ENCODE measurements at regions not wholly inside any gene's neighbourhood (a gene's known extent, or its start where the extent isn't known, plus 50 kb on each side); places are given as distances from the start of the nearest gene placed in this dataset.

DNA sequence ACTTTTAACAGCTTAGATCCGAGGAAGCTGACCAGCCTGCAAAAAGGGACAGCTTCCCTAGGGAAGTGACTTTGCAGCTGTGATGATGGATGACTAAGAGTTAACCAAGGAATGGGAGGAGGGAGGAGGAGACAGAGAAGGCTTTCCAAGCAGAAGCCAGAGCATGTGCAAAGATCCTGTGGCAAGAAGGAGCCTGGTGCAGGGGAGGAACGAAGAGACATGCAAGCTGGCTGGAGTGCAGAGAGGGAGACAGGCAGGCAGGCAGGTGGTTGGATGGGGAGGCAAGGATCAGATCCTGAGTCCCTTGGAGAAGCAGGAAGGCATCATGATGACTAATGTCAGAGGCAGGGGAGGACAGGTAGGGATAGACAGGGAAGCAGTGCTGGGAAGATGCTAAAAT is 148.8 kb downstream of the PFKFB3 start:
- no peak overlapping the region for H3K4me3 ChIP-seq (ENCODE audit: low read length in 3 of 3)
- peaks cover 15 to 17% (median 17%) of the 10 kb centered on the region in 3 donors for H3K4me1 ChIP-seq (ENCODE audit: control insufficient read depth in 3 of 3, insufficient read depth in 3 of 3, low read length in 3 of 3)
- no peaks in the 10 kb centered on the region for H3K36me3 ChIP-seq (ENCODE audit: control insufficient read depth in 3 of 3, insufficient read depth in 3 of 3, low read length in 3 of 3)
- H3K9me3 ChIP-seq (ENCODE audit: control insufficient read depth in 3 of 3, low read length in 3 of 3), result peaks cover 0 to 4% (median 0%) of the 10 kb centered on the region in 3 donors
- H3K27me3 ChIP-seq (ENCODE audit: control insufficient read depth in 3 of 3, insufficient read depth in 3 of 3, low read length in 3 of 3), result no peaks in the 10 kb centered on the region
- no peak overlapping the region for H3K9ac ChIP-seq (ENCODE audit: low read depth in 1 of 3, low read length in 3 of 3)
- no peak overlapping the region for H3K27ac ChIP-seq (ENCODE audit: low read depth, low read length)

DNA sequence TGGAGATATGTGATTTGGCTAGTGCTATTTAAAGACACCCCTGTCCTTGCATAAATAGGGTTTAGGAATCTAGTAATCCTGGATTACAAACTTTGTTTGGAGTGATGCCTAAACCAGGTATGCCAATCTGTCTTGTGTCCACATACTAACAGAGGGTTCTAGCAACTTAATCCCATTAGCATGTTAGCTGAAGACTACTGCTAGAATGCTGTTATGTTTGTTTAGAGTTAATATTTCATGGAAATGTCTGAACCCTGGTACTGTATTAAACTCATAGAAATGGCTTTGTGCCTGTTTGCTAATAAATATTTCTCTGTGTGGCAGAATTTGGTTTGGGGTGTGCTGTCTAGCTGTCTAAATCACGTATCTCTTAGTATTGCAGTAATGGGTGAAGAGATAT is 150.8 kb downstream of the PFKFB3 start:
- no peaks in the 10 kb centered on the region for H3K36me3 ChIP-seq (ENCODE audit: control insufficient read depth in 3 of 3, insufficient read depth in 3 of 3, low read length in 3 of 3)
- peaks cover 2 to 7% (median 3%) of the 10 kb centered on the region in 3 donors for H3K4me1 ChIP-seq (ENCODE audit: control insufficient read depth in 3 of 3, insufficient read depth in 3 of 3, low read length in 3 of 3)
- H3K27me3 ChIP-seq (ENCODE audit: control insufficient read depth in 3 of 3, insufficient read depth in 3 of 3, low read length in 3 of 3), result no peaks in the 10 kb centered on the region
- no peak overlapping the region for H3K9ac ChIP-seq (ENCODE audit: low read depth in 1 of 3, low read length in 3 of 3)
- no peak overlapping the region for H3K27ac ChIP-seq (ENCODE audit: low read depth, low read length)
- H3K4me3 ChIP-seq (ENCODE audit: low read length in 3 of 3), result no peak overlapping the region
- H3K9me3 ChIP-seq (ENCODE audit: control insufficient read depth in 3 of 3, low read length in 3 of 3), result peaks cover 0 to 4% (median 0%) of the 10 kb centered on the region in 3 donors

DNA sequence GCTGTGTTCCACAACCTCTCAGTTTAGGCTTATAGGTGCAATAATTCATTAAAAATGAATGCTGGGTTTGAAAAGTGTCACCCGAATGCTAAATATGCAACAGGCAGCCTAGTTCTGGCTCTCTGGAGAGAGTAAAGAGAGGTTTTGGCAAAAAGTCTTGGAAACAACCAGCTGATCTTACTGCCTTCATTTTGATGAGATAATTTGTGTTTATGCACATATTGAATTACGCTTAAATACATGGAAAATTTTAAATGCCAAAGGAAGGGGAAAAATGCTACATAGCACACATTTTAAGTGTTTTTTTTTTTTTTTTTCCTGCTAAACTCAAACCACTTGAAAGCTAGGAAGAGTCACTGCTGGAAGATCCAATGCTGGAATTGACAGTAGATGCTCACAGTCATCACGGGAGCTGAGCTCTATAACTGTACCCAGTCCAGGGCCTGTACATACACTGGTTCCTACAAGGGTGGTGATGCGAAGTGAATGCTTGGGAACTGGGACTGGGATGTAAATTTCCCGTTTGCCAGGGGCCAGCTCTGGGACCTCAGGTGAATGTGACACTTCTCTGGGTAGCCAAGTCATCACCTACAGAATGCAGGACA is 151.5 kb downstream of the PFKFB3 start:
- Histone ChIP-seq H3K4me3 (ENCODE audit: low read length in 3 of 3) (no peak overlapping the region), H3K4me1 (ENCODE audit: control insufficient read depth in 3 of 3, insufficient read depth in 3 of 3, low read length in 3 of 3) (peaks cover 0 to 6% (median 3%) of the 10 kb centered on the region in 3 donors), H3K27ac (ENCODE audit: low read depth, low read length) (no peak overlapping the region), H3K27me3 (ENCODE audit: control insufficient read depth in 3 of 3, insufficient read depth in 3 of 3, low read length in 3 of 3) (no peaks in the 10 kb centered on the region), H3K9ac (ENCODE audit: low read depth in 1 of 3, low read length in 3 of 3) (no peak overlapping the region), H3K9me3 (ENCODE audit: control insufficient read depth in 3 of 3, low read length in 3 of 3) (peaks cover 0 to 4% (median 0%) of the 10 kb centered on the region in 3 donors), H3K36me3 (ENCODE audit: control insufficient read depth in 3 of 3, insufficient read depth in 3 of 3, low read length in 3 of 3) (no peaks in the 10 kb centered on the region)

DNA sequence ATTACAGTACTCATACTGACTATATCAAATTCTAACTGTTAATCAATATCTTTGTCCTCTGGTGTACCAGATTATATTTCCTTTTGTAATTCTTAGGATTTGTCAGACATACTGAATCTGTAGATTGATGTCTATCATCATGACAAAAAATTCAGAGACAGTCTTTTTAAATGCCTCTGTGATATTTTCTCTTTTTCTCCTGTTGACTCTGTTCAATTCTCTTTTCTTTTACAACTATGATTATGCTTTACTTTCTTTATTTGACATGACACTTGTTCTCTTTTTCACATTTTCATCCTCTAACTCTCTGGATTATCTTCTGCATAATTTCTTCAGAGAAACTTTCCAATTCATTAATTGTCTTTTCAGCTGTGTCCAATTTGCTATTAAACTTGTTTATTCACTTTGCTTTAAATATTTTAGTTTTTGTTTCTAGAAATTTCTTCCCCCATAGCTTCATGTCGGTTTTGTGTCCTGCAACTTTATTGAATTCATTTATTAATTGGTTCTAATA is 153.6 kb downstream of the PFKFB3 start:
- H3K4me3 ChIP-seq (ENCODE audit: low read length in 3 of 3), result no peak overlapping the region
- H3K27me3 ChIP-seq (ENCODE audit: control insufficient read depth in 3 of 3, insufficient read depth in 3 of 3, low read length in 3 of 3), result no peaks in the 10 kb centered on the region
- no peaks in the 10 kb centered on the region for H3K36me3 ChIP-seq (ENCODE audit: control insufficient read depth in 3 of 3, insufficient read depth in 3 of 3, low read length in 3 of 3)
- peaks cover 0 to 7% (median 0%) of the 10 kb centered on the region in 3 donors for H3K9me3 ChIP-seq (ENCODE audit: control insufficient read depth in 3 of 3, low read length in 3 of 3)
- no peaks in the 10 kb centered on the region for H3K4me1 ChIP-seq (ENCODE audit: control insufficient read depth in 3 of 3, insufficient read depth in 3 of 3, low read length in 3 of 3)
- H3K27ac ChIP-seq (ENCODE audit: low read depth, low read length), result no peak overlapping the region
- no peak overlapping the region for H3K9ac ChIP-seq (ENCODE audit: low read depth in 1 of 3, low read length in 3 of 3)

DNA sequence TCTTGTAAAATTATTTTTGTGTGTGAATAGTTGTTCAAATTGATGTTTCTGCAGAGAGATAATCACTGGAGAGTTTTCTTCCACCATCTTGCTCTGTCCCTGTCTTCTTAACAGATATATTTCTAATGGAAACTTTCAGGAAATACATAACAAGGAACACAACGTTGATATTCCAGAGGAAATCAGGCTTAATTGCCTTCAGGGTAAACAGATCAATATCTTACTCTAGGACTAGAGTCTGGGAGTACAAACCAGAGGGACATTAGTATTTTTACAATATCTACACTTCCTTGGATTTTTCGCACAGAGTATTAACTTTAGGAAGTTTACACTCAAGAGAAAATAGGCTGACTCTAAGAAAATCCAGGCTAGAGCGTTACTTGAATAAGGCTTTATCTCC is 159.1 kb downstream of the PFKFB3 start:
- no peaks in the 10 kb centered on the region for H3K36me3 ChIP-seq (ENCODE audit: control insufficient read depth in 3 of 3, insufficient read depth in 3 of 3, low read length in 3 of 3)
- H3K9ac ChIP-seq (ENCODE audit: low read depth in 1 of 3, low read length in 3 of 3), result no peak overlapping the region
- no peaks in the 10 kb centered on the region for H3K4me1 ChIP-seq (ENCODE audit: control insufficient read depth in 3 of 3, insufficient read depth in 3 of 3, low read length in 3 of 3)
- no peak overlapping the region for H3K4me3 ChIP-seq (ENCODE audit: low read length in 3 of 3)
- H3K9me3 ChIP-seq (ENCODE audit: control insufficient read depth in 3 of 3, low read length in 3 of 3), result peaks cover 0 to 3% (median 0%) of the 10 kb centered on the region in 3 donors
- no peaks in the 10 kb centered on the region for H3K27me3 ChIP-seq (ENCODE audit: control insufficient read depth in 3 of 3, insufficient read depth in 3 of 3, low read length in 3 of 3)
- H3K27ac ChIP-seq (ENCODE audit: low read depth, low read length), result no peak overlapping the region

DNA sequence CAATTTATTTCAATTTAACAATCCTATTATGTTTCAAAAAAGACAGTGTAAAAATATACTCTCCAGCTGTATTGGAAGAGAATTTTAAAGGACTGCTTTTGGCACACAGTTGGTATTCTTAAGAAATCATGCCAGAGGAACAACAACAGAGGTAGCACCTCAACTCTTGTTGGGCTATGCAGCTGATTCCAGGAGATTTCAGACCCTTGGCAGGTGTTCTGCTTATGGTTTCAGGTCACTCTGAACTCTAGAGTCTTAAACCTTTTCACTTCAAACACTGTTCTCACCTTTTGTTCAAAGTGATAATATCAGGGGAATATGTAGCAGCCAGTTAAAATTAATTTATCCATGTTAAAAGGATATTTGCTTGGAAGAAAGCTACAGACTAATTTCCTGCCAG is 160.1 kb downstream of the PFKFB3 start:
- H3K36me3 ChIP-seq (ENCODE audit: control insufficient read depth in 3 of 3, insufficient read depth in 3 of 3, low read length in 3 of 3), result no peaks in the 10 kb centered on the region
- H3K4me3 ChIP-seq (ENCODE audit: low read length in 3 of 3), result no peak overlapping the region
- no peaks in the 10 kb centered on the region for H3K4me1 ChIP-seq (ENCODE audit: control insufficient read depth in 3 of 3, insufficient read depth in 3 of 3, low read length in 3 of 3)
- H3K27ac ChIP-seq (ENCODE audit: low read depth, low read length), result no peak overlapping the region
- H3K9ac ChIP-seq (ENCODE audit: low read depth in 1 of 3, low read length in 3 of 3), result no peak overlapping the region
- H3K27me3 ChIP-seq (ENCODE audit: control insufficient read depth in 3 of 3, insufficient read depth in 3 of 3, low read length in 3 of 3), result no peaks in the 10 kb centered on the region
- H3K9me3 ChIP-seq (ENCODE audit: control insufficient read depth in 3 of 3, low read length in 3 of 3), result peaks cover 0 to 3% (median 0%) of the 10 kb centered on the region in 3 donors

DNA sequence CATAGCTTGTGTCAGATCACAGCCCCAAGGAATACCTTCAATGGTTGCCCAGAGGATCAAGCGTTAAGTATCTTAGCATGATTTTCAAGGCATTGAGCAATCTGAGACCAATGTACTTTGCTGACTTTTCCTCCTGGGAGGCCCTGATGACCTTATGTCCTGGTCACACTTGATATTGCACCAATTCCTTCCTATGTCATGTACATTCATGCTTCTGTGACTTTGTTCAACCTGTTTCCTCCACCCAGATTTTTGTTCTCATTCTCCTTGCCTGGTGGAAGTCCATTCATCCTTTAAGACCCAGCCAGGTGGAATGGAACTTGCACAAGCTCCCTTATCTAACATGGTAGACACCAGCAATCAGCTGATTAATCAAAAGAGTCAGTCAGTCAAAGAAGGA is 160.8 kb downstream of the PFKFB3 start:
- H3K27me3 ChIP-seq (ENCODE audit: control insufficient read depth in 3 of 3, insufficient read depth in 3 of 3, low read length in 3 of 3), result no peaks in the 10 kb centered on the region
- H3K4me3 ChIP-seq (ENCODE audit: low read length in 3 of 3), result no peak overlapping the region
- H3K9ac ChIP-seq (ENCODE audit: low read depth in 1 of 3, low read length in 3 of 3), result no peak overlapping the region
- H3K36me3 ChIP-seq (ENCODE audit: control insufficient read depth in 3 of 3, insufficient read depth in 3 of 3, low read length in 3 of 3), result no peaks in the 10 kb centered on the region
- no peaks in the 10 kb centered on the region for H3K4me1 ChIP-seq (ENCODE audit: control insufficient read depth in 3 of 3, insufficient read depth in 3 of 3, low read length in 3 of 3)
- peaks cover 0 to 3% (median 0%) of the 10 kb centered on the region in 3 donors for H3K9me3 ChIP-seq (ENCODE audit: control insufficient read depth in 3 of 3, low read length in 3 of 3)
- no peak overlapping the region for H3K27ac ChIP-seq (ENCODE audit: low read depth, low read length)

DNA sequence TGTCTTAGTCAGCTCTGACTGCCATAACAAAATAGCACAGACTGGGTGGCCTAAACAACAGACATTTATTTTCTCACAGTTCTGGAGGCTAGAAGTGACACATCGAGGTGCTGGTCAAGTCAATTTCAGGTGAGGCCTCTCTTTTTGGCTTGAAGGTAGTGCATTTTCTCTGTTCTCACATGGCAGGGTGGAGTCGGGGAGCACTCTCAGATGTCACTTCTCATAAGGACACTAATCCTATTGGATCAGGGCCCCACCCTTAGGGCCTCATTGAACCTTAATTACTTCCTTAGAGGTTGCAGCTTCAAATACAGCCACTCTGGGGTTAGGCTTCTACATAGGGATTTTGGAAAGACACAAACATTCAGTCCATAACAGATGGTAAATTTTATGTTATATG is 161.6 kb downstream of the PFKFB3 start:
- Histone ChIP-seq H3K4me1 (ENCODE audit: control insufficient read depth in 3 of 3, insufficient read depth in 3 of 3, low read length in 3 of 3) (no peaks in the 10 kb centered on the region), H3K9me3 (ENCODE audit: control insufficient read depth in 3 of 3, low read length in 3 of 3) (peaks cover 0 to 3% (median 0%) of the 10 kb centered on the region in 3 donors), H3K4me3 (ENCODE audit: low read length in 3 of 3) (no peak overlapping the region), H3K27me3 (ENCODE audit: control insufficient read depth in 3 of 3, insufficient read depth in 3 of 3, low read length in 3 of 3) (no peaks in the 10 kb centered on the region), H3K36me3 (ENCODE audit: control insufficient read depth in 3 of 3, insufficient read depth in 3 of 3, low read length in 3 of 3) (no peaks in the 10 kb centered on the region), H3K27ac (ENCODE audit: low read depth, low read length) (no peak overlapping the region), H3K9ac (ENCODE audit: low read depth in 1 of 3, low read length in 3 of 3) (no peak overlapping the region)

DNA sequence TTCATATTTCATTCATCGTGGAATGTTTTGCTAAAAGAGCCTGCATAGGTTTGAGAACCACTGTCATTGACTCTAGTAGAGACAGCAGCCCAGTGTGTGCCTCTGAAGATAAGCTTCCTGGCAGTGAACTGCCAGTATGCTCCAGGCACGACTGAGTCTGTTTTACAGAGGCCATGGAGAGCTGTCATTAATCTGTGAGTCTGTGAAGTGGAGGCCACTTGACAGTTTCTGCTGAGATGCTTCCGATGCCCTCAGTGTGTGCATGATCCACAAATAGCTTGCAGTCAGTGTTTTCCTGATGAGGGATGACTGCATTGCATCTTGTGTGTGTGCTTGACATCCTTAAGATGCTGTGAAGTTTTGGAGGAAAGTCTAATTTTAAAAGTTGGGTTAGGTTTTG is 162.2 kb downstream of the PFKFB3 start:
- no peaks in the 10 kb centered on the region for H3K36me3 ChIP-seq (ENCODE audit: control insufficient read depth in 3 of 3, insufficient read depth in 3 of 3, low read length in 3 of 3)
- no peaks in the 10 kb centered on the region for H3K4me1 ChIP-seq (ENCODE audit: control insufficient read depth in 3 of 3, insufficient read depth in 3 of 3, low read length in 3 of 3)
- no peak overlapping the region for H3K9ac ChIP-seq (ENCODE audit: low read depth in 1 of 3, low read length in 3 of 3)
- H3K27ac ChIP-seq (ENCODE audit: low read depth, low read length), result no peak overlapping the region
- H3K27me3 ChIP-seq (ENCODE audit: control insufficient read depth in 3 of 3, insufficient read depth in 3 of 3, low read length in 3 of 3), result no peaks in the 10 kb centered on the region
- H3K9me3 ChIP-seq (ENCODE audit: control insufficient read depth in 3 of 3, low read length in 3 of 3), result peaks cover 0 to 3% (median 0%) of the 10 kb centered on the region in 3 donors
- no peak overlapping the region for H3K4me3 ChIP-seq (ENCODE audit: low read length in 3 of 3)

DNA sequence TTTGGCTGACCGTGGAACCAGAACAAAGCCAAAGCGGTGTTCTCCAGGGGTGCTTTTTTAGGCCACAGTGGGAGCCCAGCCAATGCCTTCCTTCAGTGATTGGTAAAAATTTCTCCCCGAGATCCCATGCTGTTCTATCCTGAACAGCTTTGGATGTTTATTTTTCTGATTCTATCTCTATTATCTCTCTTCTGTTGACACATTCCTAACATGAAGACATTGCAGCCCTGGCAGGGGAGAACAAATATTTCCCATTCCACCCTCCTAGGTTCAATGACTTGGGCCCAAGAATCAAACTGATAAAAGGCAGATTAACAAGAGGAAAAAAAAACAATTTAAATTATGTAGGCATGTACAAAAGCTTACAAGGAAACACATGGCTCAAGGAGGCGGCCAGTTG is 162.7 kb downstream of the PFKFB3 start:
- no peaks in the 10 kb centered on the region for H3K36me3 ChIP-seq (ENCODE audit: control insufficient read depth in 3 of 3, insufficient read depth in 3 of 3, low read length in 3 of 3)
- no peak overlapping the region for H3K27ac ChIP-seq (ENCODE audit: low read depth, low read length)
- H3K9me3 ChIP-seq (ENCODE audit: control insufficient read depth in 3 of 3, low read length in 3 of 3), result peaks cover 0 to 1% (median 0%) of the 10 kb centered on the region in 3 donors
- no peak overlapping the region for H3K9ac ChIP-seq (ENCODE audit: low read depth in 1 of 3, low read length in 3 of 3)
- no peak overlapping the region for H3K4me3 ChIP-seq (ENCODE audit: low read length in 3 of 3)
- H3K27me3 ChIP-seq (ENCODE audit: control insufficient read depth in 3 of 3, insufficient read depth in 3 of 3, low read length in 3 of 3), result no peaks in the 10 kb centered on the region
- H3K4me1 ChIP-seq (ENCODE audit: control insufficient read depth in 3 of 3, insufficient read depth in 3 of 3, low read length in 3 of 3), result no peaks in the 10 kb centered on the region

Data from skeletal muscle tissue (tissue), 3 donors.